ENCODE measurements at regions not wholly inside any gene's neighbourhood (a gene's known extent, or its start where the extent isn't known, plus 50 kb on each side); places are given as distances from the start of the nearest gene placed in this dataset.

GRCh38 chr12:127480775-127481314 lies 786.1 kb upstream of the TMEM132C start:
- Mint-ChIP-seq H3K4me1 (ENCODE audit: low read depth) (no peaks in the 10 kb centered on the region), H3K27me3 (no peaks in the 10 kb centered on the region), H3K36me3 (ENCODE audit: insufficient read depth) (peaks cover 1% of the 10 kb centered on the region), H3K9me3 (ENCODE audit: low read depth) (peaks cover 13% of the 10 kb centered on the region), H3K27ac (no peak overlapping the region), H3K4me3 (ENCODE audit: low read depth) (no peak overlapping the region)
- no peak for DNase-seq (ENCODE audit: low spot score, unreplicated experiment)
- no peak for TF ChIP-seq CTCF (IDR thresholded peaks at IDR 0.05; ENCODE audit: unreplicated experiment)

- DNase-seq (ENCODE audit: low spot score, unreplicated experiment) = no peak
- peaks cover 2% of the 10 kb centered on the region for H3K4me1 Mint-ChIP-seq (ENCODE audit: low read depth)
- no peak for TF ChIP-seq CTCF (IDR thresholded peaks at IDR 0.05; ENCODE audit: unreplicated experiment)
- H3K27me3 Mint-ChIP-seq = no peaks in the 10 kb centered on the region
- peaks cover 13% of the 10 kb centered on the region for H3K9me3 Mint-ChIP-seq (ENCODE audit: low read depth)
- peaks cover 1% of the 10 kb centered on the region for H3K36me3 Mint-ChIP-seq (ENCODE audit: insufficient read depth)
- no peak overlapping the region for H3K27ac Mint-ChIP-seq
- H3K4me3 Mint-ChIP-seq (ENCODE audit: low read depth) = no peak overlapping the region
These were observed 784.0 kb upstream of the TMEM132C start for GRCh38 chr12:127482950-127483349.

GRCh38 chr12:127485528-127485927 lies 781.4 kb upstream of the TMEM132C start:
- no peak overlapping the region for H3K4me3 Mint-ChIP-seq (ENCODE audit: low read depth)
- H3K27me3 Mint-ChIP-seq = no peaks in the 10 kb centered on the region
- peaks cover 14% of the 10 kb centered on the region for H3K4me1 Mint-ChIP-seq (ENCODE audit: low read depth)
- no peak for DNase-seq (ENCODE audit: low spot score, unreplicated experiment)
- peaks cover 1% of the 10 kb centered on the region for H3K36me3 Mint-ChIP-seq (ENCODE audit: insufficient read depth)
- H3K27ac Mint-ChIP-seq = no peak overlapping the region
- H3K9me3 Mint-ChIP-seq (ENCODE audit: low read depth) = peaks cover 13% of the 10 kb centered on the region
- no peak for TF ChIP-seq CTCF (IDR thresholded peaks at IDR 0.05; ENCODE audit: unreplicated experiment)

GRCh38 chr12:127487031-127487430 lies 779.9 kb upstream of the TMEM132C start:
- H3K9me3 Mint-ChIP-seq (ENCODE audit: low read depth) = peaks cover 10% of the 10 kb centered on the region
- no peaks in the 10 kb centered on the region for H3K27me3 Mint-ChIP-seq
- H3K4me1 Mint-ChIP-seq (ENCODE audit: low read depth) = peaks cover 19% of the 10 kb centered on the region
- no peak for TF ChIP-seq CTCF (IDR thresholded peaks at IDR 0.05; ENCODE audit: unreplicated experiment)
- no peaks in the 10 kb centered on the region for H3K36me3 Mint-ChIP-seq (ENCODE audit: insufficient read depth)
- H3K27ac Mint-ChIP-seq = no peak overlapping the region
- no peak for DNase-seq (ENCODE audit: low spot score, unreplicated experiment)
- H3K4me3 Mint-ChIP-seq (ENCODE audit: low read depth) = no peak overlapping the region

GRCh38 chr12:127489061-127489460 lies 777.9 kb upstream of the TMEM132C start:
- Mint-ChIP-seq H3K9me3 (ENCODE audit: low read depth) (peaks cover 5% of the 10 kb centered on the region), H3K4me3 (ENCODE audit: low read depth) (peak overlapping the region; percentile 19), H3K4me1 (ENCODE audit: low read depth) (peaks cover 19% of the 10 kb centered on the region), H3K27ac (peak overlapping the region; percentile 95), H3K27me3 (no peaks in the 10 kb centered on the region), H3K36me3 (ENCODE audit: insufficient read depth) (no peaks in the 10 kb centered on the region)
- no peak for DNase-seq (ENCODE audit: low spot score, unreplicated experiment)
- no peak for TF ChIP-seq CTCF (IDR thresholded peaks at IDR 0.05; ENCODE audit: unreplicated experiment)

Measured in progenitor cell of endocrine pancreas (in vitro differentiated cells).